ENCODE measurements at regions not wholly inside any gene's neighbourhood (a gene's known extent, or its start where the extent isn't known, plus 50 kb on each side); places are given as distances from the start of the nearest gene placed in this dataset.

GRCh38 chr12:25818596-25819390 lies 139.7 kb upstream of the RASSF8 start:
- no peak for TF ChIP-seq CTCF (IDR thresholded peaks at IDR 0.05; ENCODE audit: low read depth, low read length)
- no peak for TF ChIP-seq POLR2A (IDR thresholded peaks at IDR 0.05; ENCODE audit: extremely low read depth, insufficient read length)
